Motor neuron (in vitro differentiated cells): ENCODE measurements at regions not wholly inside any gene's neighbourhood (a gene's known extent, or its start where the extent isn't known, plus 50 kb on each side); places are given as distances from the start of the nearest gene placed in this dataset.
"Not testable (repeated sequence)": the region's sequence is repeated elsewhere in the genome, so short reads cannot be mapped to it uniquely, and the experiment has no call there.

ENCODE experiments used
- ATAC-seq, 8 experiments: fragments of 200-7000 bp; cut with Tn5 transposase; replicated peaks in 6 of 8; 2 replicates each; pipeline ENCODE4 v1.8.0; 2021; ENCODE audit warnings: mild to moderate bottlenecking in 8 of 8, moderate library complexity in 8 of 8
- H3K27ac ChIP-seq, 2 donors: fragments of 250-450 bp; sonication (Bioruptor Pico); 2 replicates each; pipeline ENCODE4 v1.9.0; 2021; ENCODE audit warnings: antibody characterized with exemption in 2 of 2, mild to moderate bottlenecking in 2 of 2, moderate library complexity in 1 of 2
- H3K4me1 ChIP-seq, 2 donors: fragments of 250-450 bp; sonication (Bioruptor Pico); replicated peaks in 1 of 2; 2 replicates each; pipeline ENCODE4 v1.6.1; 2021; ENCODE audit warnings: antibody characterized with exemption in 2 of 2, mild to moderate bottlenecking in 2 of 2, moderate library complexity in 1 of 2
- H3K4me3 ChIP-seq, 5 donors: fragments of 250-450 bp; sonication (Bioruptor Pico); 2 replicates each; pipeline ENCODE4 v1.9.0; 2021; ENCODE audit warnings: antibody characterized with exemption in 5 of 5, mild to moderate bottlenecking in 5 of 5, moderate library complexity in 4 of 5
- WGBS, 10 experiments: fragments of 450-650 bp; shearing (Covaris generic); methylation state at CpG; one replicate each; pipeline ENCODE4 v1.0.0; 2022; 5-methylcytosine and 5-hydroxymethylcytosine counted together
- in situ Hi-C, 9 experiments: fragments of 400-800 bp; cut with MboI; loops; one replicate each; pipeline ENCODE4 v1.15.0; 2021; ENCODE audit warnings: low sequenced_read_pairs in 9 of 9, low pct_unique_long_range_greater_than_20kb in 2 of 9; ENCODE audit not compliant: unreplicated experiment in 9 of 9

- H3K4me1 ChIP-seq = peaks cover 3 to 16% of the 10 kb centered on the region in 2 donors
- H3K4me3 ChIP-seq, in situ Hi-C loops, H3K27ac ChIP-seq, ATAC-seq: not testable (repeated sequence)
- WGBS, 10 experiments = 56 to 100% methylated on average over 3 of the region's 4 CpGs; no CpG with 5 or more reads in 8 of the 10 experiments
Measured at GRCh38 chr13:109269381-109269780, 517.0 kb downstream of the IRS2 start.

GRCh38 chr13:109268492-109268891, 517.9 kb downstream of the IRS2 start:
- in situ Hi-C loops, ATAC-seq, H3K27ac ChIP-seq, H3K4me3 ChIP-seq: not testable (repeated sequence)
- peaks cover 0 to 13% of the 10 kb centered on the region in 2 donors for H3K4me1 ChIP-seq
- 60 to 100% (median 92%) methylated on average over 1 to 2 of the region's 3 CpGs; no CpG with 5 or more reads in 7 of the 10 experiments for WGBS, 10 experiments

DNA sequence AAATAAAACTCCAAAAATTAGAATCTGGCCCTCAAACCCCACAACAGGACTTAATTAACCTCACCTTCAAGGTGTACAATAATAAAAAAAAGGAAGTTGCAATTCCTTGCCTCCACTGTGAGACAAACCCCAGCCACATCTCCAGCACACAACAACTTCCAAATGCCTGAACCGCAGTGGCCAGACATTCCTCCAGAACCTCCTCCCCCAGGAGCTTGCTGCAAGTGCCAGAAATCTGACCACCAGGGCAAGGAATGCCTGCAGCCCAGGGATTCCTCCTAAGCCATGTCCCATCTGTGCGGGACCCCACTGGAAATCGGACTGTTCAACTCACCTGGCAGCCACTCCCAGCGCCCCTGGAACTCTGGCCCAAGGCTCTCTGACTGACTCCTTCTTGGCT, 519.0 kb downstream of the IRS2 start:
- H3K4me3 ChIP-seq, H3K27ac ChIP-seq, in situ Hi-C loops, ATAC-seq: not testable (repeated sequence)
- H3K4me1 ChIP-seq = peaks cover 0 to 13% of the 10 kb centered on the region in 2 donors
- WGBS, 10 experiments = 79 to 89% methylated on average over 1 to 2 of the region's 4 CpGs; no CpG with 5 or more reads in 8 of the 10 experiments

- H3K4me3 ChIP-seq, H3K27ac ChIP-seq, ATAC-seq, in situ Hi-C loops, H3K4me1 ChIP-seq: not testable (repeated sequence)
- 53 to 100% (median 100%) methylated on average over 1 to 3 of the region's 8 CpGs; no CpG with 5 or more reads in 6 of the 10 experiments for WGBS, 10 experiments
Measured at GRCh38 chr13:109265438-109265742, 521.0 kb downstream of the IRS2 start.

- in situ Hi-C loops, ATAC-seq, H3K4me3 ChIP-seq, H3K27ac ChIP-seq, H3K4me1 ChIP-seq: not testable (repeated sequence)
- WGBS, 10 experiments = 21 to 100% (median 83%) methylated on average over 1 to 5 of the region's 14 CpGs
Measured at GRCh38 chr13:109264603-109265437, 521.6 kb downstream of the IRS2 start.

- ATAC-seq, H3K4me3 ChIP-seq, in situ Hi-C loops, H3K27ac ChIP-seq: not testable (repeated sequence)
- peaks cover 5 to 15% of the 10 kb centered on the region in 2 donors for H3K4me1 ChIP-seq
- WGBS, 10 experiments = 60 to 100% (median 93%) methylated on average over 2 to 5 of the region's 6 CpGs
Measured at GRCh38 chr13:109257761-109258157, 528.6 kb downstream of the IRS2 start.
